Activated effector memory CD4-positive, alpha-beta T cell treated with anti-CD3 and anti-CD28 coated beads, Interleukin-2, amount 50 U/mL, for 16 hours (primary cell): ENCODE measurements at regions not wholly inside any gene's neighbourhood (a gene's known extent, or its start where the extent isn't known, plus 50 kb on each side); places are given as distances from the start of the nearest gene placed in this dataset.

ENCODE experiments used
- DNase-seq: peaks from one replicate; pipeline ENCODE4 v3.0.0-alpha.2; 2020

GRCh38 chr13:112124141-112124540 lies 57.2 kb downstream of the SOX1 start:
- no peak for DNase-seq

DNA sequence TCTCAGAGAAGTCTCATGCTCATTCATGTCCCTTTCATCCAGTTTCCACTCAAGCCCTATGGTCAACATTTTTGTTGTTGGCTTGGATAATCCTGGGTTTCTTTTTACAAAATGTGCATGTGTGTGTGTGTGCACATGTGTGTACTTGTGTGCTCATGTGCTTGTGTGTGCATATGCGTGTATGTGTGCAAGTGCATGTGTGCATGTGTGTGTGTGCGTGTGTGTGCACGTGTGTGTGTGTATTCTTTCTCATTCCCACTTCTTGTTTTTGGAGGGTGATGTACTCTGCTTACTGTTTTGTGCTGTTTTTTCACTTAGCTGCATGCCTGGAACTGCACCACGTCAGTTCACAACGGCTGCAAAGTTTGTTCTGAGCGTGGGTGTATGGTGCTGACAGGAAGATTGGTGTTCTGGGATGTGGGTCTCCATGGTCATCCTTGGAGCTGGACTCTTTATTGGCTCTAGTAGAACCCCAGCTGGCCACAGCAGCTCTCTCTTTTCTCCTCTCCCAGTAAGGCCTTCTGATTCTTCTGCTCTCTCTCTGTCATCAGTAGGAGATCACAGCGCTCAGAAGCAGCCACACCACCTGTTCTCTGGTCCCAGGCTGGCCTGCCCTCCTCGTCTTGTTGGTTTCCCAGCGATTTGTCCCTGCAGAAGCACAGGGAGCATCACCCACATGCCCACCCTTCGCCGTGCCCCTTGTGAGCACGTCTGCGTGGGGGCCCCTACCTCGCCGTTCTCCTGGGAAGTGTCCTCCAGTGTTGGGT lies 60.8 kb downstream of the SOX1 start:
- peak; percentile 21 for DNase-seq

GRCh38 chr13:112128331-112128610 lies 61.3 kb downstream of the SOX1 start:
- DNase-seq = no peak

DNA sequence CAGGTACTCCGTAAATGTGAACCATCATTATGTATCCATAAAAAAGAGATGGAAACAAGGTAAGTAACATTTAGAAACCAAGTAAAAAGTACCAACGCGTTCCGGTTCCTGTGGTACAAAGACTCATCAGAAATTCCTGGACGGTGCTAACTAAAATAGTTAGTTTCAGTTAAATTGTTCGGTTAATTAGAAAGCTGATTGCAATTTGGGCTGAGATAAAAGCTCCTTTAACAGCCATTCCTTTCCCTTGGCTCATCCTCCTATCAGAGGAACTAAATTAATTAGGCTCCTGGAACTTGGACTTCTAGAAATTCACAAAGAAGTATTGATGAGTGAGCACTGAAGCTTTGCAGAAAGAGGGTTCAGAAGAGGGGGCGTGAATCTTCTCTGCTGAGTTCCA lies 63.5 kb downstream of the SOX1 start:
- no peak for DNase-seq

GRCh38 chr13:112131081-112131712 lies 64.2 kb downstream of the SOX1 start:
- peak; percentile 36 for DNase-seq

DNA sequence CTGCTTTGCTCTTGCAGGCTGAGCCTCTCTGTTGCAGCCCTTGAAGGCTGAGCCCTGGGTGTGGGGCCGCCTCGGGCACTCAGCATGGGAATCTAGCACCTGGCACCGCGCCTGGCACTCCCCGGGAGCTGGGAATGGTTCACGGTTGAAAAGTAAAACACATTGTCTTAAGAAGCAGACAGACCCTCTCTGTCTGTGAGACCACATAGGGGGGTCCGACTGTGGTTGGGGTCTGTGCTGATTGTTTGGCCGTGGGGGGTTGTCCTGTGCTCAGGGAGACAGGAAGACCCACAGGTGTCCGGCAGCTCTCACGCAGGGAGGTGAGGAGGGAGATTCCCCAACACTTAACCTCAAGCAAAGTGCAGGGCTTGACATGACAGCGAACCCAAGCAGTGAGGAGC lies 64.8 kb downstream of the SOX1 start:
- DNase-seq = peak; percentile 38

DNA sequence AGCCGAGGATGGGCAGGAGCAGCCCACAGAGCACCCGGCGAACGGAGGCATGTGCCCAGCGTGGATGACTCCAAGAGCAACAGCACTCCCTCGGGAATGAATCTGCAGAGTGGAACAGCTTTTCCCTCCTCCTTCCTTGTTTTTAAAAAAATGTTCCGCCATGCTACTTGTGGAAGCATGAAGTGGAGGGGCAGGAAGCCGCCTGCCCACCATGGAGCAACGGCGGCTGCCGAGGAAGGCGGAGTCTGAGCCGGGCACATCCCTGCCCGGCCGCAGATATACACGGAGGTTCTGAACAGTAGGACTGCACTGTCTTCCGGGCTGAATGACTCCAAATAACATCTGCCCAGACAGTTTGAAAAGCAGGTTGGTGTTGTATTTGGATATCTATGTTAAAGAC lies 65.2 kb downstream of the SOX1 start:
- DNase-seq = peak; percentile 16

DNA sequence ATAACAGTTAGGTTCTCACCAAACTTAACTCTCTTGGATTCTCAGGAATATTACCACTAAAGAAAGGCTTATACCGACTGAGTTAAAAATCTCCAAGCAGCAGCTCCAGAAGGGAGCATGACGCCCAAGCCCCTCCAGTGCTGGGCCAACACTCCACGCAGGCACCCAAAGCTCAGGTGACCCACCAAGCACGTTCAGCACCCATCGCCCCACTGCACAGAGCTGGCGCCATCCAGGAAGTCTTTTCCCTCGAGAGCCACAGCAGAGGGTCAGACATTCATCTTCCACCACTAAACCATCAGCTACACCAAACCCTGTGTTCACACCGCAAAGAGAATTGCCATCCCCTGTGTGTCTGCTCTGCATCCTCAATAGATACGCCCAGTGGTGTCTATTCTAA lies 65.7 kb downstream of the SOX1 start:
- DNase-seq = peak; percentile 13

GRCh38 chr13:112133499-112134390 lies 66.8 kb downstream of the SOX1 start:
- DNase-seq = peak; percentile 25

DNA sequence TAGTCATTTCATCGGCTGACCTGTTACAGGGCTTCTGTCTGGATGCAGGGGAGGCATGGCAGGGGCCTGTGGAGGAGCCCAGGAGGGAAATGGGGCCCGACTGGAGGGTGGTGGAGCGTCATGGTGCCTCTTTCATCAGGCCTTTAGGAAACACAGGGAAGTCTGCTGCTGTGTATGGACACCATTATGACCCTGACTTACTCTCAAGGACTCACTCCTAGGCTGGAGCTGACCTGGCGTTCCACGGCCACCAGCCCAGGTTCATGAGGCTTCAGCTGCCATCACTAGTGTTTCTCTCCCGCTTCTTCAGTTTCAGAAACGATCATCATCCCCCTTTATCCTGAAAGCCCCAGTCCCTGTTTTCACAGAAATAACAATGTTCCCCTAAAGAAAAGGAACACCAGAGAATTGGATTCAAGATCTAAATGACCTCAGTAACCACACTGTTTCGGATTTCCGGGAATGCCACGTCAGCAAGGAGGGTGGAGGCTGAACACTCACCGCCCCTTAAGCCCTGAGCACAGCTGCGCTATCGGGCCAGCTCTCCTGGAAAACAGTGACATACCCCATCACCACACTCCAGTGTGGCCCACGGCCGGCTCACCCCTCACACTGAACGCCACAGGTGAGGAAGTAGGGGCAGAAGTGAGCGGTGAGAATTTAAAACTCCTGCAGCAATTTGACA lies 67.6 kb downstream of the SOX1 start:
- DNase-seq = peak; percentile 19

GRCh38 chr13:112136095-112136494 lies 69.1 kb downstream of the SOX1 start:
- peak; percentile 52 for DNase-seq

DNA sequence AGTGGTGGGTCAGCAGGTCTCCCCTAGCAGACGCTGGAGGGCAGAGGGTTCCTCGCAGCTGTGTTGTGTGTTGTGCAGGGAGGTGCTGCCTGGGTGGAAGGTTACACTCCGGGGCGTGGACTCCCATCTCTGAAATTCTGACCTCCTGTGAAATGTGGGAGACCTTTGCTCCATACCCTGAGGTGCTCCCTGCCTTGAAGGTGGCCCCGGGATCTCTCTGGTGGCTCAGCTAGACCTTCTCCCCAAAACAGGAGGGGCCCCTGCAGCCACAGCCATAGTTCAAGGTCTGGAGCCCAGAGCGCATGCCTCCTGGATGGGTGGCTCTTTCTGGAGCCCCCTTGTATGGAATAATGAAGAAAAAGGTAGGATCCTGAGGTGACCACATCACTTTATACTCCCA lies 70.2 kb downstream of the SOX1 start:
- DNase-seq = peak; percentile 46

DNA sequence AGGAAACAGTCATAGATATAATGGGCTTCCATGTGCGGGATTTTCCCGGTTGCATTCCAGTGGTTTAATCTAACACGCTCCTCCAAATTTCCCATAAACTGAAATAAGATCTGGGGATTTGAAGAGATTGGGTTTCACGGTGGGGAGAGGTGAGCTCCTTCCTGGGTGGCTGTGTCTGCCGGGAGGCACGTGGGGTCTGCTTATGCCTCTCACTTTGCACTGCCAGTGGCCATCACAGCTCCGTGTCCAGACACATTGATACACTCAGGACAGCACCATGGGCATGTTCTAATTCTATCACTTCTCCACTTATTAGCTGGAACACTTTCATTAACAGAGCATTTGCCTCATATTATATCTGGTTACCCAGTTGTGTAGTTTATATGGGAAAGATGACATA lies 73.4 kb downstream of the SOX1 start:
- peak; percentile 37 for DNase-seq

GRCh38 chr13:112141643-112142400 lies 74.9 kb downstream of the SOX1 start:
- peak; percentile 50 for DNase-seq

- no peak for DNase-seq
These were observed 75.5 kb downstream of the SOX1 start for GRCh38 chr13:112142401-112142930.

DNA sequence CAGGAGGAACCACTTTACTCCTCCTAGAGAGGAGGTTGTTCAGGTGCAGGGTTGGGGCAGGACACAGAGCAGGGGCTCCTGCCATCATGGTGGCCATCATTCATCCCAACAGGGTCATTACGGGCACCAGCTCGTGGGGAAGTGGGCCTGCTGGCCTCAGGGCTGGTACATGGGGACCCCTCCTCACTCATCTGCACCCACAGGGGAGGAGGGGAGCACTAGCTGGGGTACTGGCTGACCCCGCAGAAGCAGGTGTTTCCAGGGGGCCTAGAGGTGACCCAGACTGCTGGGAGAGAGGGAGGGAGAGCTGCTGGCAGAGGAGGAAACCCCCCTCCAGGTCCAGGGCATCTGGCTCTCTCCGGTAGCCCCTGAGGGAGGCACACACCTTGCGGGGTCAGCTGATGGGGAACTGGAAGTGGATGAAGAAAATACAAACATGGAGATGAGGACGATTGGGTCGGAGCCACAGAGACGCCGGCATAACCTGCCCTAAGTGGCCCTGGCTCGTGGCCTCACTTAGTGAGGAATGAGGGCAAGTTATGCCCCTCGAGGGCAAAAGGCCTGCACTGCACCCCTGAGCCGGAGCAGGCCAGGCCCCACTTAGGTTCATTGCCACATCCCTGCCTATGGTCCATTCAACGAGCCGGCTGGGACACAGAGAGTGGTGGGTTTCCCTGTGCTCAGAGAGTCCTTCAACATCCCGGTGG lies 76.2 kb downstream of the SOX1 start:
- peak; percentile 34 for DNase-seq

DNA sequence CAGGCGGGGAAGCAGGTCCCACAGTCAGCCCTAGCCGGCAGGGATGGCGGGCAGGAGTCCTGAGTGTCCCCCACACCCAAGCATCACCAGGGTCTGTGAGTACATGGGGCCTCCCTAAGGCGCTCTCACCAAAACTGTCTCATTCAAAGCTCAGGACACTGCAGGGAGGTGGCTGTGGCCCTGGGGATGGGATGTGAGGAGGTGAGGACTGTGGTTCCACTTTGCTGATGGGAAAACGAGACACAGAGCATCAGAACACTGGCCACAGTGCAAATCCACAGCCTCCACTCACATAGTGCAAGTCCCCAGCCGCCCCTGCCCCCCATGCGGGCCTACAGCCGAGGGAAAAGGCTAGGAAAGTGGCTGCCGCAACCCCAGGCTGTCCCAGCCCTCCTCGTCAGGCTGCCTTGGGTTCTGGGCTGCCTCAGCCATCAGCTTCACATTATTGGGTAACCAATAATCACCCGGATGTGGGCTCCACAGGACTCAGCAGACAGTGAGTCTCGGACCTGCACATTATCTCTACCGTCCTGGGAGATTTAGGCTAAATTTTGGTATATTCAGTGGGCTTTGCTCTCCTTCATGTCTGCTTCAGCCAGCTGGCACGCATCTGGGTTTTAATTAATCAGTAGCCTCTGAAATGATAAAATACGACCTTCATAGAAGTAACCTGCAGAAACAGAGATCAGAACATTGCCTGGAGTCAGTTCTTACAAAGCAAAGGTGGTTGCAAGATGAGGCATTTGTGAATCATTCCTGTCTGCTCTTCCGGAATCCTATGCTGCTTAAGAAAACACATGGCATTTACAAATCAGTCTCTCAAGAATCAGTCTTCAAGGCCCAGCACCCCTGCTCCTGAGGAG lies 77.0 kb downstream of the SOX1 start:
- DNase-seq = peak; percentile 37

DNA sequence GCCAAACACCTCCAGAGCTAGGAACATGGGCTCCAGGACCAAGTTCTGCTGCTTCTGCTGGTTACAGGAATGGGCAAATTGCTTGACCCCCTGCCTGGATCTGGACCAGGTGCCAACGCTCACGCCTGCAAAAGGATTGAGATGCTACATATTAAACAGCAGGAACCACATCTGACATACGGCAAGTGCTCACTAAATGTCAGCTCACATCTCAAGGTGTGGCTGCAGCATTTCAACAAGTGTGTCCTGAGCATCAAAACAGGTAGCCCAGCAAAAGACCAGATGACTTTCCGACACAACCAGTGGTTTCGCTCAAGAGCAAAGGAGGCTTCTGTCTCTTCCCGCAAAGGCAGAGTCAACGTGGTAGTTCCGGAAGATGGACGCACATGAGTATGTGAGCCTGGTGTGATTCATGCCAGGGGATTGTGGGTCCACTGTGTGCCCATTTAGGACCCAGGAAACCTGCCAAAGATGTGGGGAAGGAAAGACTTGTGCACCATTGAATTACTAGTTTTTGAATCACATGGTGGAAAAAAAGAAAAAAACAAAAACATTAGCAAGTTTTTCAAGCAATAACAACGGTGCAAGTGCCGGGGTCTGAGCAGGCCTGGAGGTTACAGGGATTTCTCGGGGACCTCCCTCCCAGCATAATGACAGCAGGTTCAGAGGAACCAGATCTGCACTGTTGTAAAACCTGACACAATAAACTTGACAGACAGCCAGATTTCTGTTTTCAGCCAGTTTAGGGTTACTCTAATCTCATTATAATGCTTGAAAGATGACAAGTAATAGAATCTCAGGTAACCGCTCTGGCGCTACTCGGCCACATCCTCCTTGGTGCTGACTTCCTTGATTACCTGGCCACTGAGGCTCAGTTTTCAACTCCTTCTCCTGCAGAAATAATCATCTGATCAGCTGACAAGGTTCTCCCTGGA lies 77.9 kb downstream of the SOX1 start:
- peak; percentile 52 for DNase-seq
